HG03378 (cell line): ENCODE measurements at regions not wholly inside any gene's neighbourhood (a gene's known extent, or its start where the extent isn't known, plus 50 kb on each side); places are given as distances from the start of the nearest gene placed in this dataset.

Experiments
- ATAC-seq: cut with Tn5 transposase; IDR thresholded peaks from one replicate; pipeline ENCODE4 v1.9.1; 2021; ENCODE audit warnings: mild to moderate bottlenecking, moderate library complexity; ENCODE audit not compliant: unreplicated experiment

DNA sequence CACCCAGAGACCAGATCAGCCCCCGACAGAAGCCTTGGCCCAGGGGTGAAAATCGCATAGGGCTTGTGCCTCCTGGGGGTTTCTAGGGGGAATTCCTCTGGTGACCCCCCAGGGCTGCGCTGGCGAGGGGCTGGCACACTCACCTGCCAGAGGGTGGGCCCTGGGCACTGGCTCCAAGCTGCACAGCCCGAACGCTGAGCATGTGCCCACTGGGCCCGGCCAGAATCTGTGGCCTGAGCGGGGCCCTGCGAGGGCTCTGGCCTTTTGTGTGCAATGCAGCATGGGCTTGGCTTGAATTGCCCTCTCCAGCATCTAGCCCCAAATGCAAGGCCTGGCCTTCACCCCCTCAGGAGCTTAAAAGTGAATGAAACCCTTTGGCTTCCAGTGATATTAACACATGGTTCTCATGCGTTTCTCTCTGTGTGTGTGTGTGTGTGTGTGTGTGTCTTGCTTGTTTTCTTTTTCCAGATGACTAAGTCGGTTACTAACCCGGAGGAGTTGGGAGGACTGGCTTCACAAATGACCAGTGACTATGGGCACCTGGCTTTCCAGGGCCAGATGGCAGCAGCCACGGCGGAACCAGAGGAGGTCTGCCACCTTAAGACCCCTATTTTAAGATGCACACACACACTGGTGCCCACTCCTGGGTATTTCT, 259.1 kb upstream of the TPM1 start:
- ATAC-seq = no peak

DNA sequence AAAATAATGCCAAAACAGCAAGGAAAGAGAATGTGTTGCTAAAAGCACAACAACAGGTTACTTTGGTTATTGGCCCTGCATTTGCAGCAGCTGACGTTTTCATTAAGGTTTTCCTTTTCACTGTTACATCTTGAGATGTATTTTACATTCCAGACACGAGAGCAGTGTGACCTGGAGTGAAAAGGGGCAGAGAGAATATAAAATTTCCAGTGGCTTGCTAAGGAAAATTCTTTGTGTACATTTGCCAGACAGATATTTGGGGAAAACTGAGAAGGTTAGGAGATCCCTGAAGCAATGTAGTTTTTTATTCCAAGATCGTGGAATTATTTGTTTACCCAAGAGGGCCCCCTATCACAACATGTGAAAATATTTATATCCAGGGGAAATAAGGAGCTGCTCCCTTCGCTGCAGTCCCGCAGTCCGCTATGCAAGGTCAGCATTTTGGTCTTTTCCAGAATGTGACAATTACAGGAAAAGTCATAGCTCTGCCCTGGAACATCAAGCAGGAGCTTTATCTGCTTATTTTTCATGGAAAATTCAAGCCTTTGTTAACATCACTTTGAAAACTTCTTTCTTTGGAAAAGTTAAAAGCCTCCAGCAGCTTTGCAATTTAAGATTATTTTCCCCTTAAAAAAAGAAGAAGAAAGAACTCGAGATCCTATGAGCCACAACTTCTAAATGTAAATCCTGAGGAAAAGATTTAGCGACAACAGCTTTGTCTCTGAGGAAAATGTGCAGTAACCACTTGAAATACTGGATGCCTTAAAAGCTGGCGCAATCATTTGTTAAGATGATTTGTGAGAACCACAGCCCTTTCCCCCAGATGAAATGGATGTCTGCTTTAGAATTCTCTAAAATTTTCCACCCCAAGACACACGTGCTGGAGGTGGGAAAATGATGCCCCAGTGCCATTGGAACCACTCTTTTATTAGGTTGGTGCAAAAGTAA, 256.4 kb upstream of the TPM1 start:
- ATAC-seq = no peak

- ATAC-seq = no peak
Measured at GRCh38 chr15:62787401-62787800, 255.1 kb upstream of the TPM1 start.

GRCh38 chr15:62788224-62788623, 254.3 kb upstream of the TPM1 start:
- no peak for ATAC-seq

GRCh38 chr15:62790546-62790945, 252.0 kb upstream of the TPM1 start:
- ATAC-seq = no peak

DNA sequence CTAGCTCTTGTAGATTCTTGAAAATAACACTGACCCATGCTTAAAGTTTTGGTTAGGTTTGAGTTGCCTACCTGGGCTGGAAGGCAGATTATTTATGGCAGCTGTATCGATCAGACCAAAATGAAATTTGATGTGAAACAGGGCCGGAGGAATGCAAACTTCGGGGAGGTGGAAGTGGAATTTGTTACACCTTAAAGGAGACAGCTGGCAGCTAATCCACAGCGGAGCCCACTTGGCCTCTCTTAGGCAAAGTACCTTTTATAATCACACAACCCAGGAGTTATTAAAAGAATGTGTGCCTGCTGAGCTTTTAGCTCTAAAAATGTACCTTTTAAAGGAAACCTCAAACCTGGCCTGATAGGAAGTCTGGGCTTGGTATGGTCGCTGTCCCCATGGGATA, 250.9 kb upstream of the TPM1 start:
- no peak for ATAC-seq

DNA sequence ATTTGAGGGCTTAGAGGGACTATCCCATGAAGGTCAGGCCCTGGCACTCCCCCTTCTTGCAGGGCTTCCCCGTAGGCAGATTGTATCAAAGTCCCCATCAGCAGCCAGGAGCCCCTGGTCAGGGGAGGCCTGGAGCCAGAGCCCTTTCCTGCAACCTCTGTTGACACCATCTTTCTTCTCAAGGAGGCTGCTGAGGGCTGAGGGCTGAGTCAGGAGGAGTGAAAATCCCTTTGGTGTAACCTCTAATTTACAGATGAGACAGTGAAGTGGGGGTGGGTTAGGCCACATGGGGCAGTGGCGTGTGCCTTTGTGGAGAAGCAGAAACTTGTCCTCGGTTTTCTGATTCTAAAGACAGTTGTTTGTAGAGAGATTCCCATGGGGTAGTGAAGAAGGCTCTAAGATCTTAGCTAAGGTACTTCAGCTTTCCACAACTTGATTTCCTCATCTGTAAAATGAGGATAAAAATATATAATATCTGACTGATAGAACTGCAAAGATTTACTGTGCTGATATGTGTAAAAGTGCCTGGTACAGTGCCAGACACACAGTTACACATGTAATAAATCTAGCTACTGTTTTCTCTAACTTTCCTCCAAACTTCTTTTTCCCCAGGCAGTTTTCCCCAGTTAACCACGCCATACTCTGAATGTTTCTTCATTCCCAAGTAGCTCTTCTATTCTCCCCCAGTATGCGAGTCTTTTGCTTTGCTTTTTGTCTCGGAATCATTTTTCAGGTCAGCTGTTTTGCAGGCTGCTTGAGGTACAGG, 249.4 kb upstream of the TPM1 start:
- no peak for ATAC-seq

- no peak for ATAC-seq
Measured at GRCh38 chr15:62793752-62794144, 248.8 kb upstream of the TPM1 start.

GRCh38 chr15:62795171-62795570, 247.4 kb upstream of the TPM1 start:
- no peak for ATAC-seq

GRCh38 chr15:62795700-62796695, 246.5 kb upstream of the TPM1 start:
- ATAC-seq = no peak

GRCh38 chr15:62797171-62797570, 245.4 kb upstream of the TPM1 start:
- no peak for ATAC-seq

DNA sequence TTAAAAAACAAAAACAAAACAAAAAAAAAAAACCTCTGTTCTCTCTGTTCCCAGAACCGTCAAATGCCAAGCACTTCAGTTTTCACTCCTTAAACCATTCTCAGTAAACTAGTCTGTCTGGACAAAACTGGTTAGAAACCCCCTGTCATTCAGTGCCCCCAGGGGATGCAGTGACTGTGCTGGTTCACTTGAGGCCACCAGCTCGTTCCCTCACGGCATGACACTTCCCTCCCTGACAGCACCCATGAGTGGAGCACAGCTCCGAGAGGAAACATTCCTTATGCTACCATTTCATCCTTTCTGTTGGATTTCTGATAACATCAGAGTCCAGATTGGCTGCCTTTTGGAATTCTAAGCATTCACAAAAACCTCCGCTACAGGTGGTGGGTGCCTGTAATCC, 244.0 kb upstream of the TPM1 start:
- ATAC-seq = no peak

- no peak for ATAC-seq
Measured at GRCh38 chr15:62799037-62799436, 243.5 kb upstream of the TPM1 start.

DNA sequence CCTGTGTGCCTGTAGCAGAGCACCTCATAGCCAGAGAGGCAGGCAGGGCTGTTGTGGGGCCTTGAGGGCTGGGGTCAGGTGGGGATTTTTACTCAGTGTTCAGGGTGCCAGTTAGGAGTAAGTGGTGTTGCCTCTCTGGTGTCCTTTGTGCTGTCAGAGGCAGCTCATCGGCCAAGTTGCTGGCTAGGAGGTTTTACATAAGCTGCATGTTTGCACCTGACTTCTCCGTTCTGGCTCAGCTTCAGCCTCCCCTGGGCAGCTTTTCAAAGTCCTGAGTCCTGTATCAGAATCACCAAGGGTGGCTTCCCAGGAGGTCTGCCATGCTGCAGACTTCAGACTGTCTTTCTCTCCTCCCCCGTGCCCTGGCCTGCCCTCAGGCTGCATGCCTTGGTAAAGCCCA, 242.6 kb upstream of the TPM1 start:
- no peak for ATAC-seq

GRCh38 chr15:62802612-62803011, 239.9 kb upstream of the TPM1 start:
- no peak for ATAC-seq

DNA sequence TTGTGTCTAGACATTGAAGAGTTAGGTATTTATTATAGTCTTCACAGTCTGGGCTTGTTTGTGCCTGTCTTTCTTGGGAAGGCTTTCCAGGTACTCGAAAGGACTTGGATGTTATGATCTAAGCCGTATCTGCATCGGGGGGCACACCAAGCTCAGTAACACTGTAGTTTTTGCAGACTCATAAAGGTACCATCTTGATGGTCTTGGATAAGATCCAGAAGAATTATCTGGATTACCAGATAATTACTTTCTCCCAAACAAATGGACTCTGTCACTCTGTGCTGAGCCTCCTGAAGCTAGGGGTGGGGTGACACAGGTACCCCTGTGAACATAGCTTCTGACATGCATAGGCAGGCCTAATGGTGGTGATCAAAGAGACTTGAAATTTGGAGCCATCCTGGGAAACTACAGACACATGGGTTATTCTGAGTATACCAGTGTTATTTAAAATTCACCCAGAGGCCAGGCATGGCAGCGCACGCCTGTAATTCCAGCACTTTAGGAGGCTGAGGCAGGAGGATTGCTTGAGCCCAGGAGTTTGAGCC, 238.6 kb upstream of the TPM1 start:
- ATAC-seq = no peak

- no peak for ATAC-seq
Measured at GRCh38 chr15:62805502-62805901, 237.0 kb upstream of the TPM1 start.

DNA sequence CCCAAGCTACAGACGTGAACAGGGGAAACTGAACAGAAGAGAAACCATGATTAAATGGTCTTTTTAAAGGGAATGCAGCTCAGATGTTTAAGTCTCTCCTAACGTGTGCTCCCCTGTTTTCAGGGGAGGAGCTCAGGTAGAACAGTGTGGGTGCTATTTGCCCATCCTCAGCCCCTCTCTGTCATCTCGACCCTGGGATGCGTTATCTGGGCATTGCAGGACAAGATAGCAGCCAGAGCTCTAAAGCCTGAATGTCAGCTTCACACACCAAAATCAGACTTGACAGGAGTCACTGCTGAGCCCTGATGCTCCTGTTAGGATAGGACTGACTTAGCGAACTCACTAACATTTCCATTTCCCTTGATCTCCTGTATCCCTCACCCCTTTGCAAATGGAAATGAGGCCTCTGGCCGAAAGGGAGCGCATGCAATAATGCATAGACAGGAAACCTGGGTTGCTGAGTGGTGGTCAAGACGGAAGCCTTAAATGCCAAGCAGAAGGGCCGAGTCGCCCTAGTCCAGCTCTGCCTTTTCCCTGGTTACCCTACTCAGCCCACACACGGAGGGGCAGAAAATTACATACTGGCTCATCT, 234.9 kb upstream of the TPM1 start:
- no peak for ATAC-seq

DNA sequence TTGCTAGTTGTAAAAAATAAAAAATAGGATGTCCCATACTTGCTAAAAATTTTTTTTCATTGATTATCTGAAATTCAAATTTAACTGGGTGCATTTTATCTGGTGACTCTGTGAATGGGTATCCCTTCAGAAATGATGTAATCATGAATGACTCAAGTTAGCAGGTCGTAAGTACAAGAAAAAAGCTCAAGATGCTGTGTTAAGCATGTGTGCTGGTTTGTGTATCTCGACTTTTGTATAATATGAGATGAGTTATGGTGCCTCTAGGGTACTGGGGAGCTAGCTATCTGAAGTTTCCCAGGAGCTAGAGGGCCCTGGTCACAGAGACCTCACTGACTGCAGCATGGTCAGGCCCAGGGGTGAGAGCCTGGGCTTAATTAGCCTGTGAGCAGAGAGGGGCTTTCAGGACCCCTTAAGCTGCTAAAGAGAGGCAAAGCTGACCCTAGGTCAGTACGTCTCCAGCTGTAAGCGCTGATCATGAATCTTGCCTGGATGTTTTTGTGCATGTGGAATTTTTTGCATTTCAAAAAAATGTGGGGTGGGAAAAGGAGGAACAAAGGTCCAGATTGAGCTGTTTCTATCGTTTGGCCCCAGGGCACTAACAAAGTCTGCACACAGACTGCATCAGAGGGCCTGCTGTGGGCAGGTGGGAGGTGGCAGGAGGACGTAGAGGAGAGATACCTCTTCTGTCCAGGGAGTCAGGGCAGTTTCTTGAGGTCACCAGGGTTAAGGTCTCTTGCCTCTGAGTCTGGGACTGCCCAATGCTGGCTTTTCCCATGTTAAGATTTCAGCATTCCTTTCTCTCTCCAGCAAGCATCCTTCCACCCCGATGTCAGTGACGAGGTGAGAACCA, 233.2 kb upstream of the TPM1 start:
- no peak for ATAC-seq
